HG02943 (cell line): ENCODE measurements at regions not wholly inside any gene's neighbourhood (a gene's known extent, or its start where the extent isn't known, plus 50 kb on each side); places are given as distances from the start of the nearest gene placed in this dataset.
"Not testable (repeated sequence)": the region's sequence is repeated elsewhere in the genome, so short reads cannot be mapped to it uniquely, and the experiment has no call there.

Source experiments
- ATAC-seq: cut with Tn5 transposase; IDR thresholded peaks from one replicate; pipeline ENCODE4 v1.9.1; 2021; ENCODE audit warnings: mild to moderate bottlenecking, low read depth, moderate library complexity; ENCODE audit not compliant: unreplicated experiment

GRCh38 chr4:154164931-154165839 is 326.4 kb downstream of the DCHS2 start:
- no peak for ATAC-seq

GRCh38 chr4:154160519-154161301 is 330.9 kb downstream of the DCHS2 start:
- ATAC-seq, result no peak

DNA sequence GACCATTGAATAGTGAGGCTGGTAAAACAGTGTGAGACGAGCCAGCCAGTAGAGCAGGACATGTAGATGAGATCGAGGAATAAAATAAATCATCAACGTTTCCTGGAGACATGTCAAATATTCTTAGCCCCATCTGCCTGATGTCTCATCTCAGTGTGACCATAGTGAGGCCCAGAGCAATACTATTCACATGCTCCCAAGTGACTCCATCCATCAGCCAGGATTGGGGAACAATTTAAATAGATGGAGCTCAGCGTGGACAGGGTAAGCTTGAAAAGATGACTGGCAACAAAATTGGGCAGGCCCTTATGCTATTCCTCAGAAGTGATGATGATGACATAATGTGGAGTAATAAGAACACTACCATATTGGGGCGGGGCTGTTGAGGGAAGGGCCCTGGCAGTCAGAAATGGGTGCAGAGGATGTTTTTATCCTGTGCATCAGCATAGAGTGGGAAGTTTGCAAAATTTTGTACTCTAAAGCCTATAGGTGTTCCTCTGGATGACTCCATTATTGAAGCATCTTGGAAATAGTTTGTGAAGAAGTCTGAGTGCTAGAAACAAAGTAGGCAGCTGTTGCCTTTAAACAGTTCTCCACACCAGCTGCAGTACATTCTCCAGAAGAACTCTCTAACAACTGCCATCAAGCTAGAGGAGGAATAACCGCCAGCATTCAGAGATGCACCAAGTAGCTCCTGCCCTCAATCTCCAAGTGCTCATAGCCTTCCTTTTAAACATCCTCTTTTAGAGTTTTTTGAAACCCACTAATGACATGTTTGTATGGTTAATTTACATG is 333.0 kb downstream of the DCHS2 start:
- ATAC-seq, result no peak

DNA sequence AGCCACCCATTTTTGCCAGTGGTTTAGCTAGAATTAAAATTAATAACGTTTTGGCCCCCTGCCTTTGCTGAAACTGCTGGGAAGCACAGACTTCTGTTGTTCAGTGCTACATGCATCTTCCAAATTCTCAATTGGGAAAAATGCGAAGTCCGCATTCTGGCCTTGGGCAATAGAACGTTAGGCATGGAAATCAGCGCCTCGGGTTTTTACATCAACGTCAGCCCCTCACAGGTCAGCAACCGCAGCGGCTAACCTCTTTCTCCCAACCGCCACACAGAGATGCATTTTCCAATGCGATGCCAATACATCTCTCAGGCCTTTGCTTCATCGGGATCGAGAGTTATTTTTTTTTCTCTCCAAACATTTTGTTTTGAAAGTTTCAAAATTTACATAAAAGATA is 339.1 kb downstream of the DCHS2 start:
- no peak for ATAC-seq

DNA sequence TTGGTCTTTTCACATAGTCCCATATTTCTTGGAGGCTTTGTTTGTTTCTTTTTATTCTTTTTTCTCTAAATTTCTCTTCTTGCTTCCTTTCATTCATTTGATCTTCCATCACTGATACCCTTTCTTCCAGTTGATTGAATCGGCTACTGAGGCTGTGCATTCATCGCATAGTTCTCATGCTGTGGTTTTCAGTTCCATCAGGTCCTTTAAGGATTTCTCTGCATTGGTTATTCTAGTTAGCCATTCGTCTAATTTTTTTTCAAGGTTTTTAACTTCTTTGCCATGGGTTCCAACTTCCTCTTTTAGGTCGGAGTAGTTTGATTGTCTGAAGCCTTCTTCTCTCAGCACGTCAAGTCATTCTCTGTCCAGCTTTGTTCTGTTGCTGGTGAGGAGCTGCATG is 342.4 kb downstream of the DCHS2 start:
- ATAC-seq, result not testable (repeated sequence)

- no peak for ATAC-seq
Measured at GRCh38 chr4:154143720-154144119, 347.9 kb downstream of the DCHS2 start.

- no peak for ATAC-seq
Measured at GRCh38 chr4:154142664-154143063, 348.9 kb downstream of the DCHS2 start.

- ATAC-seq, result no peak
Measured at GRCh38 chr4:154140869-154141268, 350.7 kb downstream of the DCHS2 start.

DNA sequence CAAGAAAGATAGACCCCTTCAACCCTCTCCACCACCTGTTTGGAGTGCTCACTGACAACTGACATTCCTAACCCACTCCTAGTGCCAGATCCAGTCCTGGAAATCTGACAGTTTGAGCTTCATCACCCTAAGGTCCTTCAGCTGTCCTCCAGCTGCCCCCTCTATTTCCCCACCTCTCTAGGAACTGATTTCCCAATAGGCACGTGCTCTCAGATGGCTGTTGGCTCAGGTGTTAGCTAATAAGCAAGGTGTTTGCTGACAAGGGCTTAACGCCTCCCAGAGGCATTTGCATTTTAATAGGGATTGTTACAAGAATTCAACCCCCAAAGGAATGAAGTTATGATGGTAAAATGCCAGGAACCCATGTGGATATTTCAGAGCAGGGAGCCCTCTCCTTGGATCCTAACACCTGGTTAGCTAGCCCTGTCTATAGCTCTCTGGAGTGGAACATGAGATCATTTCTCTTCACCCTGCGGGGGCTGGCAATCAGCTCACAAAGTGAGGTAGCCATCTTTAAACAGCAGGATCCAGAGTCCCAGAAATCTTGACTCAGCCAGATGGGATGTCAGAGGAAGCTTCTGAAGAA is 348.5 kb upstream of the SFRP2 start:
- no peak for ATAC-seq

GRCh38 chr4:154135576-154135975 is 346.7 kb upstream of the SFRP2 start:
- no peak for ATAC-seq

- no peak for ATAC-seq
Measured at GRCh38 chr4:154132406-154132805, 343.5 kb upstream of the SFRP2 start.

- ATAC-seq, result no peak
Measured at GRCh38 chr4:154126276-154126675, 337.4 kb upstream of the SFRP2 start.

DNA sequence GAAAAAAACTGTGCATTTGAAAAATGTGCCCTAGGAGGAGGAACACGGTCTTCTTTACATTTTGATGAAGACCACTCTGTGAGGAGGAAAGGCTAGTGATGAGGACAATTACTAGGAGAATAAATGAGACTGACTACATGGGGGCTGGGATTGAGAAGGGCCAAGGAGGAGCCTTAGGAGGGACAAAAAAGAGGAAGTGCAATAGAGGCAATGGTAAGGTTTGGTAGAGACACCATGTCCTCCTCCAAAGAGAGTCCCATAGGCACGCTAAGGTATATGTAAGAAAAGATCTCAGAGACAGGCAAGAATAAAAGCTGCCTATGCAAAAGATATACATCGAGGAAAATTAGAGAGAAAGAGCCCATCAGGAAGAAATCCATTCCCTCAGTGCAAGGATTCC is 336.5 kb upstream of the SFRP2 start:
- ATAC-seq, result no peak

DNA sequence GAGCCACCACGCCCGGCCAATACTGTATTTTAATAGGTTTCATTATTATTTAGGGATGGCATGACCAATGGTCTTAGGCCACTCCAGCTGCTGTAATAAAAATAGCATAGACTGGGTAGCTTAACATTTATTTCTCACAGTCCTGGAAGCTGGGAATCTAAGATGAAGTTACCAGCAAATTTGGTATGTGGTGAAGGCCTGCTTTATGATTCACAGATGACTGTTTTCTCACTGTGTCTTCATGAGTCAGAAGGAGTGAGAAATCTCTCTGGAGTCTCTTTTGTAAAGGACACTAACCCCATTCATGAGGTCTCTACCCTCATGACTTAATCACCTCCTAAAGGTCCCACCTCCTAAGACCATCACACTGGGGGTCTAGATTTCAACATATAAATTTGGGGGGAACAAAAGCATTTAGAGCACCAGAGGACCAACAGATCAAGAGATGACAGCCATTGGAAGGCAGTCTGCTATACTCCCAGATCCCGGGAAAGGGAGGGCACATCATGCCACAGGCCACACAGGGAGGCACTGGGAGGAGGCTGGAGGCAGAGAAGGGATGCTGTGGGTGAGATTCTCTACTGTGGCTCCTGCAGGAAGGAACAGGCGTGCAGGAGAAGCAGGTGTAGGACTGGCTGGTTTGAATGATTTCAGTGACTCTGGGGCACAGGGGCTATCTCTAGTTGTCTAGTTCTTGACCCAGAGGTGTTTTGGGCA is 335.8 kb upstream of the SFRP2 start:
- no peak for ATAC-seq

GRCh38 chr4:154123897-154124296 is 335.0 kb upstream of the SFRP2 start:
- ATAC-seq, result no peak

DNA sequence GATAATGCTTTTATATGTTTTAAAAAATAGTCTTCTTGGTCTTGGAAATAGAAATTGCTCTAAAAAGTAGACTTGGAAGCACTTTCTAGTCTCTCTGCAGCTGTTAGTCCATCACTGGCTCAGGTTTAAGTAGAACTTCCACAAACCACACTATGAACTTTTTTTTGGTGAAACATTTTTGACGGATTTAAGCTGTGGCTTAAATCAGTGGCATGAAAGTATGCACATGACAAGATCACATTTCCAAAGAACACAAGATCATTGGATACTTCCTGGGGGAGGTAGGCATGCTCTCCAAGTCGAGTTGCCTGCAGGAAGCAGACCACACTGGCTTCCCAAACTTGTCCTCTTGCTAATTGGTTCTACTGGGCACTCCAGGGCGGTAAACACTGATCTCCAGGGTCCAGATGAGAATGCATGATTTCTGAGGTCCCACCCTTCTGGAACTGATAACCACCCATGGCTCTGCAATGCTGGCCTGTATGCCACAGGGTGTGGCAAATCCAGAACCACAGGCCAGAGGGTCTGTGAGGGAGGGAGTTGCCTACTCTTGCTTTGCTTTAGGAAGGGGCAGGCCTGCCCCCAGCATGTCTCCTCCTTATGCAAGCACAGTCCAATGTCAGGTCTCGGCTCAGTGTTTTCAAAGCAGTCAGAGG is 331.9 kb upstream of the SFRP2 start:
- ATAC-seq, result no peak

DNA sequence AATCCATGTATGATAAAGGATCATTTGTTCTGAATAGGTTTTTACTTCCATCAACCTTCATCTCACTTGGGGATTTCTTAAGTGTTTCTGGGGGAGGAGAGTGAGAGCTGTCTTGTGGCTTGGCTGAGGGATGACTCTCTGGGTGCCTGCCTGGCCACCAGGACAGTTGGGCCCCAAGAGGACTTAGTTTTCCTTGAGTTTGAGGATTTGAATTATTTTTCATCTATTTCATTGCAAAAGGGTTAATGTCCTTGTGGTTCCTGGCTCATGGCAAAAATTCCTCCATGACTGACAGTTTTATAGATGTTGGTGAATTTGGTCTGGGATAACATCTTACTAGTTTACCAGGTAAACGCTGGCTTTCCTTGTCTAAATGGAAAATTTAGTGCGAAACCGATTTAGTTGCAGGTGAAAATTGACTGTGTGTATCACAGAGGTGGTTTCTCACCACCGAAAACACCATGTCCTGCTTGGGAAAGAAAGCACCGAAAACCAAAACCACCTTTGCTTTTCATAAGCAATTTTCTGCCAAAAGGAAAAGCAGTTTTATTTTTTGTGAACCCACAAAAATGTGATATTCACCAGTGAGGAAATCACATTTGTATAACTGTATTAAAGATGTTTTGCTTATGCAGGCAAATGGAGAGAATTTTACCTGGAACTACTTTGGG is 331.3 kb upstream of the SFRP2 start:
- no peak for ATAC-seq

DNA sequence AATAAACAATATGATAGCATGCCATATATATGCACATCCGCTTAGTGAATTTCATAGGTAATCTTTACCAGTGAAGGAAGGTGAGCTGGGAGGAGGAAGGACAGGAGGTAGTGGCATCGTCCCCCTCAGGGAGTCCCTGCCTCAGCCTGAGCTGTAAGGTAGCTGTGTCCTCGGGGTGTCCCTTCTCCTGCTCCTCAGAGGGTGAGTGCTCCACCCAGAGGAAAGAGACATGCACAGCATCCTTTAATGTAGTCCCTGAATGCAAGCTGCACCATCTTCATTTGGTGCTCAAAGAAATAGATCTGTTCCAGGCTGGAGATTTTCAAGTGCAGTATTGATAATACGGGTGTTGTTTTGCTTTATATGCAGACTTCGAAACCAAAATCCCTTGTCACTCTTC is 330.4 kb upstream of the SFRP2 start:
- no peak for ATAC-seq

DNA sequence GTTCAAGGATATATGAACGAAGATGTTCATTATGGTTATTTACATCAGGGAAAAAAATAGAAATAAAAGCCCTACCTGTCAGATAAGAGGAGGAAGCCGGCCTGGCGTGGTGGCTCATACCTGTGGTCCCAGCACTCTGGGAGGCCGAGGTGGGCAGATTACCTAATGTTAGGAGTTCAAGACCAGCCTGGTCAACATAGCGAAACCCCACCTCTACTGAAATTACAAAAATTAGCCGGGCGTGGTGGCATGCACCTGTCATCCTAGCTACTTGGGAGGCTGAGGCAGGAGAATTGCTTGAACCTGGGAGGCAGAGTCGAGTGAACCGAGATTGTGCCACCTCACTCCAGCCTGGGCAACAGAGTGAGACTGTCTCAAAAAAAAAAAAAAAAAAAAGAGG is 328.8 kb upstream of the SFRP2 start:
- ATAC-seq, result not testable (repeated sequence)
